ENCODE measurements at regions not wholly inside any gene's neighbourhood (a gene's known extent, or its start where the extent isn't known, plus 50 kb on each side); places are given as distances from the start of the nearest gene placed in this dataset.
"Not testable (repeated sequence)": the region's sequence is repeated elsewhere in the genome, so short reads cannot be mapped to it uniquely, and the experiment has no call there.

- DNase-seq, result no peak
Measured at GRCh38 chr19:31825134-31826094, 476.2 kb upstream of the TSHZ3 start.

GRCh38 chr19:31826325-31826724 lies 477.1 kb upstream of the TSHZ3 start:
- no peak for DNase-seq

GRCh38 chr19:31831421-31832175 lies 482.4 kb upstream of the TSHZ3 start:
- DNase-seq, result no peak

GRCh38 chr19:31832176-31832548 lies 482.9 kb upstream of the TSHZ3 start:
- DNase-seq, result no peak

GRCh38 chr19:31834070-31834469 lies 484.8 kb upstream of the TSHZ3 start:
- no peak for DNase-seq

- no peak for DNase-seq
Measured at GRCh38 chr19:31838163-31838815, 489.1 kb upstream of the TSHZ3 start.

GRCh38 chr19:31840371-31840770 lies 491.1 kb upstream of the TSHZ3 start:
- DNase-seq, result no peak

- no peak for DNase-seq
Measured at GRCh38 chr19:31841755-31842154, 492.5 kb upstream of the TSHZ3 start.

GRCh38 chr19:31863122-31863521 lies 482.3 kb upstream of the ZNF507 start:
- no peak for DNase-seq

- DNase-seq, result no peak
Measured at GRCh38 chr19:31874313-31874712, 471.1 kb upstream of the ZNF507 start.

GRCh38 chr19:31875591-31875990 lies 469.8 kb upstream of the ZNF507 start:
- DNase-seq, result no peak

GRCh38 chr19:31880283-31880682 lies 465.1 kb upstream of the ZNF507 start:
- DNase-seq, result no peak

- DNase-seq, result no peak
Measured at GRCh38 chr19:31881988-31882387, 463.4 kb upstream of the ZNF507 start.

- no peak for DNase-seq
Measured at GRCh38 chr19:31882709-31883108, 462.7 kb upstream of the ZNF507 start.

- DNase-seq, result no peak
Measured at GRCh38 chr19:31883296-31883990, 462.0 kb upstream of the ZNF507 start.

- DNase-seq, result no peak
Measured at GRCh38 chr19:31885280-31885853, 460.0 kb upstream of the ZNF507 start.

- no peak for DNase-seq
Measured at GRCh38 chr19:31890230-31890629, 455.2 kb upstream of the ZNF507 start.

GRCh38 chr19:31892060-31892459 lies 453.4 kb upstream of the ZNF507 start:
- no peak for DNase-seq

- DNase-seq, result not testable (repeated sequence)
Measured at GRCh38 chr19:31893491-31893890, 451.9 kb upstream of the ZNF507 start.

GRCh38 chr19:31894451-31894850 lies 451.0 kb upstream of the ZNF507 start:
- DNase-seq, result no peak

GRCh38 chr19:31897292-31897691 lies 448.1 kb upstream of the ZNF507 start:
- no peak for DNase-seq

- DNase-seq, result no peak
Measured at GRCh38 chr19:31900991-31901390, 444.4 kb upstream of the ZNF507 start.

Measured in activated gamma-delta T cell (primary cell).